ENCODE measurements at regions not wholly inside any gene's neighbourhood (a gene's known extent, or its start where the extent isn't known, plus 50 kb on each side); places are given as distances from the start of the nearest gene placed in this dataset.

GRCh38 chr5:17763301-17763700 lies 129.0 kb downstream of the TAF11L14 start:
- DNase-seq: no peak

- DNase-seq: no peak
These were observed 131.8 kb downstream of the TAF11L14 start for GRCh38 chr5:17766031-17766430.

DNA sequence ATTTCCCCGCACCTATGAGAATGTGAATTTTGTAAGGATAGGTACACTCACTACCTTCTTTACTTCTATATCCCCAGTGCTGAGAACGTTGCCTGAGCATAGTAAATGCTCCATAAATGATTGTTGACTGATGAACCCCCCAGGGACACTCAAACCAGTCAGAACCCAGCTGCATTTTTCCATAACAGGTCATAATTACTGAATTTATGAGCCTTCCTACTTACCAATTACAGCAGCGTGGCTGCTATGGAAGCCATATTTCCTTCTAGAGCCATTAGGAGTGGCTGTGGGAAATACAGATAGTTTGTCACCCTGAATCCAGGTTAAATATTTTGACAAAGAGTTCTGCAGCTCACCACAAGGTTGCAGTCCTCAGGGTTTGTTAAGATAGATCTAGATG lies 135.0 kb downstream of the TAF11L14 start:
- DNase-seq: no peak

DNA sequence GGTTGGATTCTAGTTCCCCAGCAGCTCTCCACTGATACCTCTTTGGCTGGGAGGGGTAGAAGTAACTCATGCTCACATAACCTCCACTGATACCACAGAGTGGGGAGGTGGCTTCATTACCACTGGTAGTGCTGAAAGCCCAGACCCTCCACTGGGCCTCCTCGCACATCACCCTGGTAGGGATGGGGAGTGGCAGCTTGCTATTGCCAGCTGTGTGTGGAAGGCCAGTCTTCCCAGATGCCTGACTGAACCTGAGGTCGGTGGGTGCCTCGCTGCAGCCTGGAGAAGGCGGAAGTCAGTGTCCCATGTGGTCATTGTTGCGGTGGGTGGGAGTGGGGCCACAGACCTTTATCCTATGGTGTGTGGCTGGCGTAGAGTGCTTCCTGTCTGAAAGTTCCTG lies 138.0 kb downstream of the TAF11L14 start:
- DNase-seq: no peak

DNA sequence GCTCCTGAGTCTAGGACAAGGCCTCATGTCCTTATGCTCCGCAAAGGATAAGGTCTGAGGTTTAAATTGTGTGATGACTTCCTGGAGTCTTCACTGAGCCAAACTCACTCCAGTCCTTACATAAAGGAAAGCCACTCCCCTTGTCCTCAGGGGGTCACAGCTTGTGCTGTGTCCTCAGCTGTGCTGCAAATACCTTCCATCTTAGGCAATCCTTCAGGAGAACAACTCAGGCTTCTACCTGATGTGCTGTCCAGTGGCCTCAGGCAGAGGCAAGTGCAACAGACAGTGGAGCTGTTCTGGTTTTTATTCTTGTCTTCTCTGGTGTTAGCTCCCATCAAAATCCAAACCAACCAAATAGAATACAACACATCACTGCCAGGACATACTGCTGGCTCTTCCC lies 151.5 kb downstream of the TAF11L14 start:
- DNase-seq: no peak

GRCh38 chr5:17788351-17788750 lies 154.1 kb downstream of the TAF11L14 start:
- DNase-seq: no peak

DNA sequence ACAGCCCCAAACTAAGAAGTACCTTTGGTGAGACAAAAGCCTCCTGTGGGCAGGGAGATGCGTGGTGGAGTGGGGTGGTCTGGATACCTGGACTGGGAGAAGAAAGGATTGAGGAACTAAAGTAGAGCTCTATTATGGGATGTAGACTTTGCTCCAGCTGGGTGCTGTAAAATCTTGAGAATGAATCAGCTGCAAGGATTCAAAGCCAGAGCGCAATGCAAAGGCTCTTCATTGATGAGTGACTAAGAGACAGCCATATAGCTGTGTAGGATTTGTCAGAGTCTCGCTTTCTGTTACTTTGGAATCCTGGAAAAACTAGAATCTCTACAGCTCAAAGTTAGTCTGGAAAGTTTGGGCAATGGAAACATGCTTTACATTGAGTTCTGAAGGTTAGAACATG lies 159.9 kb downstream of the TAF11L14 start:
- DNase-seq: no peak

- DNase-seq: no peak
These were observed 160.6 kb downstream of the TAF11L14 start for GRCh38 chr5:17794815-17795214.

DNA sequence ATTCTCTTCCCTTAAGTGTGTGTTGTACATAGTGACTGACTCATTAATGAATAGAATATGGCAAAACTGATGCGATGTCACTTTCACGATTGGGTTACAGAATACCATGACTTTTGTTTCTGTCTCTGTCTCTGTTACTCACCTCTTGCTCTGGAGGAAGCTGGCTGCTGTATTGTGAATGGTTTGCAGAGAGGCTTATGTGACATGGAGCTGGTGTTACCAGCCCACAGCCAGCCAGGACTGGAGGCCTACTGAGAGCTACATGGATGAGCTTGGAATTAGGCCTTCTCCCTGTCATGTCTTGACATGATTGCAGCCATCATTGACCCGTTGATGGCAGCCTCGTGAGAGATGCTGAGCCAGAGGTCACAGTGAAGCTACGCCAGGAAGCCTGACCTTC lies 161.9 kb downstream of the TAF11L14 start:
- DNase-seq: no peak

DNA sequence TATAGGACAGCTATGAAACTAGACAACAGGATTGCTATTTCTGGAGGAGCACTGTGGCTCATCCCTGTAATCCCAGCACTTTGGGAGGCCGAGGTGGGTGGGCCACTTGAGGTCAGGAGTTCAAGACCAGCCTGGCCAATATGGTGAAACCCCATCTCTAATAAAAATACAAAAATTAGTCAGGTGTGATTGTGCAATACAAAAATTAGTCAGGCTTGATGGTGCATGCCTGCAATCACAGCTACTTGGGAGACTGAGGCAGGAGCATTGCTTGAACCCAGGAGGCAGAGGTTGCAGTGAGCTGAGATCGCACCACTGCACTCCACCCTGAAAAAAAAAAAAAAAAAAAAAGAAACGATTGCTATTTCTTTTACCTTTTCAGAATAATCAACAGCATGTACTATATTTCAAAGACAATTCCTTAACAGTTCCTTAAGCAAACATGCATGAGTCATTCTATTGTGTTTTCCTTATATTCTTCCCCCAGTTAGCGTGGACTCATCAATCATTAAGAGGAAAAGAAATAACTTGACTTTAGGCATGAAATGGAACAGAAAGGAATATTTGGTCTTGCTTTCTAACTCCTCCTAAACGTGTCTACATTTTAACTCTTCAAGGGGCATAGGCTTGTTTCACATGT lies 162.6 kb downstream of the TAF11L14 start:
- DNase-seq: no peak

- no peak for DNase-seq
These were observed 165.3 kb downstream of the TAF11L14 start for GRCh38 chr5:17799521-17799920.

- no peak for DNase-seq
These were observed 167.3 kb downstream of the TAF11L14 start for GRCh38 chr5:17801595-17801994.

DNA sequence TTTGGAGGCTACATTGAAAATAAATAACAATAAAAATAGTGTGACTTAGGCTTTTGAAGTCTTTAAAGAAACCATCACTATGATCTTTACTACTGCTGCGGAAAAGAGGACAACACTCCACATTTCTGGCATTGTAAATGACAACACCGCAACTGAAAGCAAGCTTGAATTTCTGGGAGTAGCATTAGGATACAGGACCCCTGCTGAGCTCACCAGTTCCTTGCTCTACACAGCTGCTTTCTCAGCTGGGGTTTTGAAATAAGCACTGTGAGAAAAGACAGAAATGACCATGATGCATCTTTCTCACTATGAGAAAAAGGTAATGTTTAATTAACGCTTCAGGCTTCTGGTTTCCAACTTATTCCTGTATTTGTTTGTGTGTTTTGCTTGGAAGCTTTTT lies 168.0 kb downstream of the TAF11L14 start:
- DNase-seq: no peak

- DNase-seq: no peak
These were observed 169.7 kb downstream of the TAF11L14 start for GRCh38 chr5:17803971-17804370.

GRCh38 chr5:17805227-17805825 lies 171.1 kb downstream of the TAF11L14 start:
- DNase-seq: no peak

- no peak for DNase-seq
These were observed 172.7 kb downstream of the TAF11L14 start for GRCh38 chr5:17806818-17807468.

- no peak for DNase-seq
These were observed 174.3 kb downstream of the TAF11L14 start for GRCh38 chr5:17808566-17808965.

DNA sequence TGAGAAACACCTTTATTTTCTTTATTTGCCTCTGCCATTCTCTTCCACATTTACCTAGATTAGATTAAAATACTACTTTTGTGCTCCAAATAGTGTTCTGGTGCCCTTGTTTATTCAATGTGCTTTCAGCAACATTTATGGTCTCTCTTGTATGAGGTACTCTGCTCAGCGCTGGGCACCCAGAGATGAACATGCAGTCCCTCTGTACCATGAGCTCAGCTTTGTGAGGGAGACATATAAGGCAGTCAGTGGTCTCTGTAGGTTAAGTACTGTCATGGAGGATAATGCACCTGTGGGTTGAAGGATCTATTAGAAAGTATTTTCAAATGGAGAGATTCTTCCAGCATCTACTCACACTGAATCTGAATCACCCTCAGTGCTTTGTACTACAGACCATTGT lies 176.5 kb downstream of the TAF11L14 start:
- DNase-seq: no peak

GRCh38 chr5:17813214-17813613 lies 179.0 kb downstream of the TAF11L14 start:
- no peak for DNase-seq

GRCh38 chr5:17816505-17816904 lies 182.2 kb downstream of the TAF11L14 start:
- no peak for DNase-seq

- no peak for DNase-seq
These were observed 182.7 kb downstream of the TAF11L14 start for GRCh38 chr5:17816944-17817343.

- no peak for DNase-seq
These were observed 183.7 kb downstream of the TAF11L14 start for GRCh38 chr5:17817990-17818389.

- DNase-seq: no peak
These were observed 185.5 kb downstream of the TAF11L14 start for GRCh38 chr5:17819783-17820182.

- DNase-seq: no peak
These were observed 194.4 kb downstream of the TAF11L14 start for GRCh38 chr5:17828681-17829080.

DNA sequence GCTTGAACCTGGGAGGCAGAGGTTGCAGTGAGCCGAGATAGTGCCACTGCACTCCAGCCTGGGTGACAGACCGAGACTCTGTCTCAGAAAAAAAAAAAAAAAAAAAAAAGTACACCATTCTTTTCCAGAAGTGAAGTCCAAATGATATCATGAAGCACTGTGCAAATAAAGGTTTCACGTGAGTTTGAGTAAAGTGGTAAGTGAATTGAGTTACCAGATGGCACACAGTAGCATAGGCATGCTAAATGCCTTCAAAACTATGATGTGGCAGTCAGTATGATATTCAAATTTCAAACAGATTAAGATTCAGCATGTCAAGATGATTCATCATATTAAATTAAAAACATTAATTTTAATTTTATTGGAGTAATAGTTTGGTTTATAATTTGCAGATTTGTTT lies 195.2 kb downstream of the TAF11L14 start:
- no peak for DNase-seq

Measured in DMS79 treated with DMSO at 0.1 percent for 48 hours (cell line).